Activated T-helper 1 cell treated with anti-CD3 and anti-CD28 coated beads, Interleukin-2, amount 50 U/mL, for 16 hours (primary cell): ENCODE measurements at regions not wholly inside any gene's neighbourhood (a gene's known extent, or its start where the extent isn't known, plus 50 kb on each side); places are given as distances from the start of the nearest gene placed in this dataset.

ENCODE experiments used
- DNase-seq, 2 donors: peaks; one replicate each; pipeline ENCODE4 v3.0.0-alpha.2; 2020; ENCODE audit warnings: low read depth in 1 of 2, low spot score in 1 of 2

DNA sequence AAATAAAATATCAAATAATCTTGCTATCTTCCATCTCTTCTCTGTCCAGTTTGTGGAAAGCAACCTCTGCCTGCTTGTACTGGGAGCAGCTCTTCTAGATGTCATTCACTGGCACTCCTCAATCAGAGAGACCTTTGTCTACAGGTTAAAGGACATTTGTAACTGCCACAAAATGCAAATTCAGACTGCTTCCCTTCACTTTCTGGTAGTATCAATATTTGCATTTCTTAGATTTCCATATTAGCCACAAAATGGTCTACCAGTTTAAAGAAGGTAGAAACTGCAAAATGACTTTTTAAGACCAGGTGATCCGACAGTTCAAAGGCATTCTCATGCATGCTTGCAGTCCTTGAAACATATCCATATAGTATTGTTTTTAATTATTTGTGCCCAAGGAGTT is 51.7 kb upstream of the RCN1 start:
- DNase-seq, result no peak

DNA sequence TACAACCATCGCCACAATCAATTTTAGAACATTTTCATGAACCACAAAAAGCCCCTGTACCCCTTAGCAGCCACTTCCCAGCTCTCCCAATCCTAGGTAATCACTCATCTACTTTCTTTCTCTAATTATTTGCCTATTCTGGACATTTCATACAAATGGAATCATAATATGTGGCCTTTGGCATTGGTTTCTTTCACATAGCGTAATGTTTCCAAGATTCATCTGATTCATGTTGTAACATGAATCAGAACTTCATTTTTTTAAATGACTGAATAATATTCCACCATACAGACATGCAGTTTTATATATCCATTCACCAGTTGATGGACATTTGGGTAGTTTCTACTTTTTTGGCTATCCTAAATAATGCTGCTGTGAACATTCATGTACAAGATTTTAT is 56.2 kb upstream of the RCN1 start:
- no peak for DNase-seq

DNA sequence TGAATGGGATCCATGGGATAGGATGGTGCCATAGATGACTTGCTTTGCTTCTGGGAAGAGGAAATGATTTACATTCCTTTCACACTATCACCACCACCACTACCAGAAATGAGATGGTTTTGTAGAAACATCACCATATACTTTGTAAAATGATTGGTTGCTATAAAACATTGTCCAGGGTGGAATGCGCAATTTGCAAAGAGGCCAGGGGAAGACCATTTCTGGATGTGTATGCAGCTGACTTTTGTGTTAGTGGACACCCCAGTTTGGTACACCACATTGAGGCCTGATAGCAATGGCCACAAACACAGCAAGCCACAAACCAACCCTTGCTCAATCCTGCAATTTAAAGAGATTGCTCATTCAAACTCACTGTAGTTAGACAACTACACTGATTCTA is 56.7 kb upstream of the RCN1 start:
- no peak for DNase-seq

DNA sequence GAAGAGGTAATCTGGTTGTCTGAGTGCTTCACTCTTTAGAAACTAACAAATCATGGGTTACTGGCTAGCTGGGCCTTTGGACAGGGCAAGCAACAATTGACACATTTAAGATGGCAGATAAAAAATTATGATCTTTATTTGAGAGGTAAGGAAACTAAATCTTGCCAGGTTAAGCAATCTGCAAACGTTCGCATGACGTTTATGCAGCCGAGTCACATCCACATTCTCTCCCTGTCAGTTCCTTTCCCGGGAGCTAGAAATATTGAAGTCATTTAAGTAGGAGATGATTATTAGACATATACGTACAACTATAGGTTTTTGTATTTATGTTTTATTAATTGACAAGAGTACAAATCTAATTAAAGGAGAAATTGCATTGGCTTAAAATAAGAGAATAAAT is 57.4 kb upstream of the RCN1 start:
- no peak for DNase-seq

DNA sequence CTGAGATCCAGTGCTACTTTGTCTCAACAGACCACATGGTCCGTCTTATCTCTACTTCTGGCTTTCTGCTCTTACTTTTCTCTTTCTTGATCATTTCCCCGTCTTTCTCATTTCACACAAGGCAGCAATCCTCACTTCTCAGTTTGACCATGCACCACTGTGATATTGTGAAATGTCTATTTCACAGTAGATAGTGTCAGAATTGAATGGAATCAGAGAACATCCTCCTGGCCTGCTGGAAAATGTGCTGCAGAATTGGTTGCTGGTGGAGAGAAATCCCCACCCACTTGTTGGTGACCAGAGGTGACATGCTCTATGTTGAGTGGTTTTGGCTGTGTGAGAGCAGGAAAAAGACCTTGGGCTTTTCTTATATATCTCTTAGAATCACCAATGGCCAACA is 57.8 kb upstream of the RCN1 start:
- DNase-seq, result no peak

DNA sequence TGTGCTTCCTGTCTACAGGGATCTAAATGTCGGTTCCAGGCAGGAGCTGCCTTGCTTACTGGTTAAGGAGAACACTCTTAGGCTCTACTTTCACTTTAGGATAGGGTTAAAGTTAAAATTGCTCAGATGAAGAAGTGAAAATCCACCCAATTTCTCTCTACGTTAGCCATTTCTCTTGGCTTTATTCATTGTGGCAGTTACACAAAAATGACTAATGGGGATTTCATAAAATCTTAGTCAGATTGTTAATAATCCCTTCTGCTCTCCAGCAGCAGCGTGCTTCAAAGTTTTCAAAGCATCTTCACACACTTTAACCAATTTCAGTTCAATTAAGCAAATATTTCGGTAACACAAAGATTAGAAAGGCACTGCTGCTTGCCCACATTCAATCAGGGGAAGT is 58.4 kb upstream of the RCN1 start:
- no peak for DNase-seq

DNA sequence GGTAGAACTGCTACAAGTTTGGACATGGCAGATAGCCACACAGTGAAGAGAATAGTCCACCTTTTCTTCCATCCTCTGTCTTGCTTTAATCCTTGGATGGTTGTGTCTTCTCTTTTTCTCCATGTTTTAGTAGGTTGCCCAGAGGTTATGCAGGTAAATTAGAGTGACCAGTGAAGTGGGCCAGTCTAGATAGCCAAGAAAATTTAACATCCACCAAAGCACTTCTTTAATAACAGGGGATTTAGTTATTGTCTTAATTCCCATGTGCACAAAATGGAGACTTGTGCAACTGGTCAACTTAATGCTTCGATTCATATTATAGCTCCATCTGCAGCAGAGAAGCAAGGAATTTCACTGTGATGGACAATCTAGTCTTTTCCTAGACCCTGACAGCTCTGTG is 58.8 kb upstream of the RCN1 start:
- no peak for DNase-seq

DNA sequence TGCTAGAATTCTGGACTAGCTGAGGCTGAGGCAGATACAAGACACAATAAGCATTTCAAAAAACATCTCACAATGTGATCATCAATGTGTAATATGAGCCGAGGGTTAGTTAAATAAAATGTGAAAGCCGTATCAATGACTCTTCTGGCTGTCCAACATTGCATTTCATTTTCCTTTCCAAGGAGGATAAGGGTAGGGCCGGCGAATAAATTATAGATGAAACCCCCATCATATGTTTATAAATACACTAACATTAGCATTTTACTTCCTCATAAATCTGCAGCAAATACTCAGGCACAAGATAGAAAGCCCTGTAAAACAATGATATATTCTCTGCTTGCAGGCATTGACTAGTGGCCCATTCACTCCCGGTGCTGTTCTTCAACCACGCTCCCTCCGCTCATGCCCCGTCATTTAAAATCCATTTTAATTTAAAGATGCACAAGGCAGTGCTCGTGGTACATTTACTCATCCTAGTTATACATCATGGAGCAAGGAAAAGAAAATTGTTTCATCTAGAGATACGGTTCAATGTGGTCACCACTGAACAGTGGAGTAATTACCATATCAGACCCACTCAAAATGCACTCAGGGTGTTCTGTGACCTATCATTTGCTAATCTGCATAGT is 59.9 kb upstream of the RCN1 start:
- no peak for DNase-seq

DNA sequence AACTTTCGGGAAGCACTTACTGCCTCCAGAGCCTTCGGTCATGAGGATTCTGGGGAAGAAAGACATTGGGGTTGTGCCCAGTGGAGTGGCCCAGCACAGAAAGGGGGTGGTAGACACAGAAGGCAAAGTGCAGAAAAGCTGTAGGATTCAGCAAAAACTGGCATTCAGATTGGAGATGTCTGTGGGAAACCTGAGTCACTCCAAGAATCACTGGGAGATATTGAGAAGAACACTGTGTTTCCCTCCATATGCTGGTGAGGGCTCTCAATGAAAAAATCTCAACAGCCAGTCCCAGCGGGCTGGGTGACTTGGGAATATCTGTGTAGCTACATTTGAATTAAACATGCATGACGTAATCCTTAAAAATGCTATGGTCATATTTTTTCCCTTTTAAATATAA is 61.2 kb upstream of the RCN1 start:
- DNase-seq, result no peak

DNA sequence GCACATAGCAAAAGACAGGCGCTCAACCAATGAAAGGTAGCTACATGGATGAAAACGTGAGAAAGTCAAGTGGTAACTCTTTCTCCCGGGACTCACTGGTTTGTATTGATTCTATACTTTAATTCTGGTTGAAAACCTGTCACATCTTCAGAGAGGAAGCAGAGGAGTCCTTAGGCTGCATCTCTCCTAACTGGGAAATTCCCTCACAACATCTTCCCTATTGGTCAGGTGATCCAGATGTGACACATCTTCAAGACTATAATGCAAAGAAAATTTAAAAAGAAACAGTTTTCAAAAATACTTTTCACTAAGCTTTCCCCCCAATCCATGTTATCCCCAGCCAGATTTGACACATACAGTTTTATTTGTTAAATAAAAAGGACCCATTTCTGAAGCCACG is 62.7 kb upstream of the RCN1 start:
- DNase-seq, result no peak

DNA sequence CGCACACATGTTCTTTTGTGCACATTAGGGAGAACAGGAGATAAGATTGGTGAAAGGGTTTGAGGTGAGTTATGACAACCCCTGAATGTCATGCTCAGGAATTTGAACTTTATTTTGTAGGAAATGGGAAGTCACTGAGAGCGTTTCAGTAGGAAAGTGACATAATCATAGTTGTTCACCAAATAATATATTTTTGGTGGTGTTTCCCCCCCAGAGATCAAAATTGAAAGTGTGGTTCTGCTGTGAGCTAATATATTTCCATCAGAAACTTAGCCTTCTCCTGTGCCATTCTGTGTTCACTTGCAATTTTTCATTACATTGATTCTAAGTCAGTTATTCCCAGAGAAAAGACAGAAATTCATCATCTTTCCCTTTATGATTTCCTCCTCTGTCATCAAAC is 64.1 kb upstream of the RCN1 start:
- no peak for DNase-seq

DNA sequence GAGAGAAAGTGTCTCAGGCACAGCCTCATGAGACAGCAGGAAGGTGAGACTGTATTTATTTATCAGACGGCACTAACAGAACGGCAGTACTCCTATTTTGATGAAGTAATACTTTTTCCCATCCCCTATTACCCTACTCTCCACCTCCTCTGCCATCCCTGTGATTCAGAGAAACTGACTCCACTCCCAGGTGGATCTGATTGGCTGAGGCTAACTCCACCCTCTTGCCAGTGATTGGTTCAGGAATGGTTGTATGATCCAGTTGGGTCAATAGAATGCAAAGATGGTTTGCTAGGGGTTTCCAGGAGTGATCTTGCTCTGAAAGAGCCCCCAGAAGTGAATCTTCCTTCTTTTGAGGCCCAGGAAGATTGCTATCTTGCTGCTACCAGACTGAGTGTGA is 65.9 kb upstream of the RCN1 start:
- DNase-seq, result no peak

DNA sequence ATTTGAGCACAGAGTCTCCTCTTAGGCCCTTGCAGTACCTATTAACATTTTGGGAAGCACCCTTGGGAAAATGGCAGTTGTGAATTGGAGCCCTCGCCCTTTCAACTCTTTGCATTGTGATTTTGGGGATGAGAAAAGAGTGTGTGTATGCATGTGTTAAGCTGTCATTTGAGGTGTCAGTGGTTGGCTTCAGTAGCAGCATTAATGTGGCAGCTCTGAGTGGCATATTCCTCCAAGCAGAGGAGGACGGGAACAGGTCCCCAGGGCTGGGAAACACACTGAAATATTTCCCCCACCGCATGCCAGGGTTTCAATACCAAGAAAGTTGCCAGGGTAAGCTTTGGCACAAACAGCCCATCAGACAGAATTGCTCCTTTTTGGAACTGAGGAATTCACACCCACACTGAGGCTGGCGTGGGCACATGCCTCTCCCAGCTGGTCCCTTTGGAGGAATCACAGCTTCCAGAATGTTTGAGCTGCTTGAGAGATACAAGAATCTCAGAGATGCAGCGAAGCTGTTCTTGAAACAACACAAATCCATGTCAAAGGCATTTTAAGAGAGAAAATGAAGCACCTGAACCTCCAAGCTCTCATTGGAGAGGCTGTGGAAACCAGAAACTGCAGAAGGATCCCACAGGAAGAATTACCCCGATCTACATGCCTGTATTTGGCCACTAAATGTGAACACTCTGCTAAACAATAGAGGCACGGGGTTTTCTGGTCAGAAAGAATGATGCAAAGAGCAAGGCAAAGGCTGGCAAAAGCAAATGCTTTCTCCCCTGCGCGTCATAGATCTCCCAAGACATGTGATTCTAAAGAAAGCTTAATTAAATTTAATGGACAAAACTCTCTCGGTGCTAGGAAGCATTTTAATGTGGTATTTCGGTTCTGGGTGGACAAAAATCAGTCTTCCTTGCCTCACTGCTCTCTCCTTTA is 67.2 kb upstream of the RCN1 start:
- DNase-seq, result no peak

DNA sequence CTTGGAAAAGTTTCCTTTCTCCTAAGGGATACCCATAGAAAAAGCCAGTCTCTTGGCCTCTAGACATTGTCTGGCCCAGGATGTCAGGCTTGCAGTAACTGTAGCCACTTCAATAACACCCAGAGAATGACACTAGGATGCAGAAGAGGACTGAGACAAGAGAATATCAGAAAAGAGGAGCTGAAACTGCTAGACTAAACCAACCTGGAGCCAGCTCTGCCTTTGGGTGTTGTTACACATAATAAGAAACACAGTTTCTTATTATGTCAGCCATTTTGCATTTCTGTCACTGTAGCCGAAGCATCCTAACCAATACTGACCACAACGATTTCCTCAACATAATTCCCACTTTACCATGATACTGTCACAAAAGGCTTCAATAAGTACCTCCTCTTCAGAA is 72.2 kb upstream of the RCN1 start:
- DNase-seq, result no peak

DNA sequence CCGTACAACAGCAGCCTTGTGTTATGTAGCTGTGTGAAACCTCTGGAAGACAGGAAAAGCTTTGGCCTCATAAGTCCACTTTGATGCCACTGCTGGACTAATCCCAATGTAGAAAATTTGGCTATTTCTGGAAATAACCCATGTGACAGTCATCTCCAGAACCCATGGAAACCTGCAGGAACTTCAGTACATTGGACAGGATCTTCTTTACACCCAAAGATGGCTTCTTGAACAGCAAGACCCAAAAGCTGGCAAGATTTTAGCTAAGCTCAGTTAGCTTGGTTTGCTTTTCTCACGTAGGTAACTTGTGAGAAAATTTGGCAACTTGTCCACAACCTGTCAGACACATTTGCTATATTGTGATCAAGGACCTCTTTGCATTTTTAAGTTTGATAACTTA is 74.8 kb upstream of the RCN1 start:
- no peak for DNase-seq

DNA sequence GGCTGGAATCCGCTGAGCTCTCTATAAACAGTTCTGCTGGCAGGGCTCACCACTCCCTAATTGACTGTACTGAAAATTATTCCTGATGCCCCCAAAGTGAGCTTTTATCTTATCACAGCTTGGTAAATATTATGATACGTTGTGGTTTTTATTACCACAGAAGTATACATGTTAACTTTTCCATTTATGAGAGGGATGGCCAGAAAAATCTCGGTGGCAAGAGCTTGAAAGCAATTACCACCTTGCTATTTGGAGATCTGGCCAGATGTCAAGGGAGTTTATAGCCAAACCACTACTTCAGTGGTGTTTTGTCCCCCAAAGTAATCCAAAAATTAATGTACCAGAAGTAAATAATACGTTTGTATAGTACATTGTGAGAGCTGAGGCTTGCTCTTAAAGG is 75.4 kb upstream of the RCN1 start:
- no peak for DNase-seq

DNA sequence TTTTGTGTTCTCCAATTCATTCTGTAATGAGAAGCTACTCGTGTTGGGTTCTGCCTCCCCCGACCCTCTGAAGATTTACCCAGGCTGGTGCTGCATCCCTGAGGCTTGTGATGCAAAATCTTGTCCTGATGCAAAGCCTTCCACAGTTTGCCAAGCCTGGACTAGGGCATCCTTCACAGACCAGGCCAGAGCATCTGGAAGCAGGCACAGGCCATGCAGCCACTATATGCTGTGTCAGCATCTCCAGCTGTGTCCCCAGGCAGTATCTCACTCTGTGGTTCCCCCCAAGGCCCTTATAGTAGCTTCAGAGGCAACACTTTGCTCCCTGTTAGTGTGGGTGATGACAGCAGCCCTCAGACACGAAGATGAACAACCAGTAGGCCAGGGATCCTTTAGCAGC is 77.3 kb upstream of the RCN1 start:
- DNase-seq, result no peak

DNA sequence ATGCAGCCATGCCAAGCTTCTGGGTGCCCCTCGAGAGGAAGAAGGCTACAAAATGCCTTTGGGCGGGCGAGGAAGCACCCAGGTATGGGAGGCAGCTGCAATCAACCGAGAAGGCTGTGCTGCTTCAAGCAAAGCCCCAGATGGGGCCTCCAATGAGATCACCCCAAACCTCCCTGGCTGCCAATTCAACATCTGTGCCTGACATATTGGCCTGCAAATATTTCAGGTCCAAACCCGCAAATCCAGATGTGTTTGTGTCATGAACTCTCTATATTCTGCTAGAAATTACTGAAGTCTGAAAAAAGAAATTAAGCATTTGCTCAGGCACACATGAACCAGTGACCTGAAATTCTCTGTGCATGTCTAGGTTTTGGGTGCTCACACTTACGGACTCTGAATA is 78.8 kb upstream of the RCN1 start:
- no peak for DNase-seq

DNA sequence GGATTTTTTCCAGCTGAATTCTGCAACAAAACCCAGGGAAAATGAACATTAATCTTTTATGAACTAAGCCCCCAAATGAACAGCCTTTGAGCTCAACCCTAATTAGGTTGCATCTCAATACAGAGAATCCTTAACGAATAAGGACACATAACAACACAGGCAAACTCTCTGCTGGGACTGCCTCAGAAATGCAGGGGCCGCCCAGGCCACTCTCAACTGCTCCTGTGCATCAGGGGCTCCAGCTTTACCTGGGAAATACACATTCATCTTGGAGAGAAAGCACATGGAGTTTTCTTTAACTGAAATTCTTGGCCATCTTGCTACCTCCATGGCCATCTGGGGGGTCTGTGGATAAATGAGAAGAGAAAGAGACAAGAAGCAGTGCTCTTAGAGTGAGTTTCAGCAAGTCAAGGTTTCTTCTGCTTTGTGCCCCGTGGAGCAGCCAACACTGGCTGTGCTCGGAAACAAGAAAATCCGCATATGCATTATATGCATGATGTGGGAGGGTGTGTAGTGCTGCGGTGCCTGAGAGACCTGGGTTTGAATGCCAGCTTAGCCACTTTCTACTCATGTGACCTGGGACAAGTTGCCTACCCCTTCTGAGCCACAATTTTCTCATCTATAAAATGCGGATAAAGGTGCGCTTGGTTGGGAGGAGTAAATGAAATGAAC is 81.9 kb upstream of the RCN1 start:
- no peak for DNase-seq

DNA sequence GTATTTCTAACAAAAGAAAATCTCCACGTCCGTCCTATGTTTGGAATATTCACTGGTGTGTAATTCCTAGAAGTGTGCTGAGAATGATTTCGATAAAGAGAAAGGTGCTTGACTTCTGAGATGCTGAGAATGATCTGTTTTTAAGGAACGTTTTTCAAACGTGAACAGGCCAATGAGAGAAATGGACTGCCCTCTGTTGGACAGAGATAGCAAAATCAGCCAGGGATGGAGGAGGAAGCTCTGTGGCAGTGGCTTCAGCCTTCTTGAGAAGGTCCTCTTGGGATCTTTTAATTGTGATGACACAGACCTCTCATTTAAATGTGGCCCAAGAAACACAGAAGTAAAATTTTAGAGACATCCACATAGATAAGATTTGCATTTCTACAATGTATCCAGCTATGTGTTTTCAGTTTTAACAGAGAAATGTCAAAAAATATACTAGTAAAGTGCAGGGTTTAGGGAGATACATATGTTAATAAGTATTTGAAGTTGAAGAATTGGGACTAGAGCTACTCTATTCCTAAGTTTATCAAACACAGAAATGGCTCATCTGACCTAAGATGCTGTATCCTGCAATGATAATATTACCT is 84.0 kb upstream of the RCN1 start:
- DNase-seq, result no peak

DNA sequence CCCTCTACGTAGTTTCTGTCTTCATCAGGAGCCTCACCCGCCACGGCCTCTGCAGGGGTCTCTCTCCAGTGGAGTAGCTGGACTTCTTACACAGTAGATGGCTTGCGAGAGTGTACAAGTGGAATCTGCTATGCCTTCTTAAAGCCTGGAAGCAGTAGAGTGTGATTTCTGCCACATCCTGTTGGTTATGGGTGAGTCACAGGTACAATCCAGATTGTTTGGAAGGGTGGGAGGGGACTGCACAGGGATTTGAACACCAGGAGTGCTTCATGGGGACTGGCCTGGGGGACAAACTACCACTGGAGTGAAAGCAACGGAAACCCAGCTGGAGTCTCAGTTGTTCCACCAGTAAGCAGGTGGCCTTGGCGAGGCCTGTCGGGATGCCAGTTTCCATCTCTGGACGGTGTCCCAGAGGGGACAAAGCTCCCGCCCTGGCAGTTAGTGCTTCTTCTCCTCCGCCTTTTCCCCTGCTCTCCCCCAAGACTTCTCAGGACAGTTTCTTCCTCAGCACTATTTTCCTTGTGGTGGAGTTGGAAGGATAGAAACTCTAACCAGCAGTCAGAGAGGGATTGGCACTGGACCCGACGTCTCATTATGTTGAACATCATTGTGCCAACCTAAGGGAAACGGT is 85.0 kb upstream of the RCN1 start:
- no peak for DNase-seq

DNA sequence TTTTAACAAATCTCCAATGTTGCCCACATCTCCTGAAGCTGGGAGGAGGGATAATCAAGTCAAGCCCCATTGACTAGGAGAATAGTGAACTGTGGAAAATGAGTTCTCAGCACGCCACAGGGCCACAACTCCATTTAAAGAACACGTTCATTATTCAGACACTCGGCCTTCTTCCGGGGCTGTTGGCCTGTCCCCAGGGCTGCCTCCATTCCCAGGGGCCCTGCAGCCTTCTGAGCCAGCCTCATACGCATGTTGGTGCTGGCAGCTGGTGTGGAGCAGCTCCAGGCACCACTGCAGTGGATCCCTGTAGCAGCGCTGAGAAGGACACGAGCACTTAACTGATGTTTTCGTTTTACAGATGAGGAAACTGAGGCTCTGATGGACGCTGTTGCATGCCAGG is 87.5 kb upstream of the RCN1 start:
- no peak for DNase-seq
